ENCODE measurements at regions not wholly inside any gene's neighbourhood (a gene's known extent, or its start where the extent isn't known, plus 50 kb on each side); places are given as distances from the start of the nearest gene placed in this dataset.

GRCh38 chr22:48307931-48308330 is 1519.7 kb downstream of the BRD1 start:
- no peak for TF ChIP-seq POLR2AphosphoS5 (IDR thresholded peaks at IDR 0.05; ENCODE audit: low read depth)
- no peak for TF ChIP-seq CTCF (conservative IDR thresholded peaks at IDR 0.05; ENCODE audit: low read depth in 2 of 2)
- TF ChIP-seq EZH2phosphoT487 (IDR thresholded peaks at IDR 0.05; ENCODE audit: unreplicated experiment): no peak
- no peak for TF ChIP-seq REST (IDR thresholded peaks at IDR 0.05; ENCODE audit: unreplicated experiment)

Measured in GM23338 (cell line).